NCI-H1092 treated with DMSO at 0.1 percent for 48 hours (cell line): ENCODE measurements at regions not wholly inside any gene's neighbourhood (a gene's known extent, or its start where the extent isn't known, plus 50 kb on each side); places are given as distances from the start of the nearest gene placed in this dataset.
"Not testable (repeated sequence)": the region's sequence is repeated elsewhere in the genome, so short reads cannot be mapped to it uniquely, and the experiment has no call there.

Source experiments
- DNase-seq: peaks from one replicate; lab custom pipeline; 2025; lab: John Stamatoyannopoulos, UW

DNA sequence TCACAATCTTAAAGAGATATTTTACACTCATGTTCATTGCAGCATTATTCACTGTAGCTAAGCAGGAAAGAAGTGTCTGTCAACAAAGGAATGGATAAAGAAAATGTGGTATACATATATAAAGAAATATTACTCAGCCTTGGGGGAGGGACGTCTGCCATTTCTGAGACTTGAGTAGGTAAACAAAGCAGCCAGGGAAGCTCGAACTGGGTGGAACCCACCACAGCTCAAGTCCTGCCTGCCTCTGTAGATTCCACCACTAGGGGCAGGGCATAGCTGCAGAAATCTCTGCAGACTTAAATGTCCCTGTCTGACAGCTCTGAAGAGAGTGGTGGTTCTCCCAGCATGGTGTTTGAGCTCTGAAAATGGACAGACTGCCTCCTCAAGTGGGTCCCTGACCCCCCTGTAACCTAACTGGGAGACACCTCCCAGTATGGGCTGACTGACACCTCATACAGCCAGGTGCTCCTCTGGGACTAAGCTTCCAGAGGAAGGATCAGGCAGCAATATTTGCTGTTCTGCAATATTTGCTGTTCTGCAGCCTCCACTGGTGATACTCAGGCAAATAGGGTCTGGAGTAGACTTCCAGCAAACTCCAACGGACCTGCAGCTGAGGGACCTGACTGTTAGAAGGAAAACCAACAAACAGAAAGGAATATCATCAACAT is 183.3 kb upstream of the SSTR4 start:
- DNase-seq: not testable (repeated sequence)

- no peak for DNase-seq
Observed at GRCh38 chr20:22861231-22861980, 173.7 kb upstream of the SSTR4 start.

GRCh38 chr20:22861990-22862389 is 173.1 kb upstream of the SSTR4 start:
- no peak for DNase-seq

DNA sequence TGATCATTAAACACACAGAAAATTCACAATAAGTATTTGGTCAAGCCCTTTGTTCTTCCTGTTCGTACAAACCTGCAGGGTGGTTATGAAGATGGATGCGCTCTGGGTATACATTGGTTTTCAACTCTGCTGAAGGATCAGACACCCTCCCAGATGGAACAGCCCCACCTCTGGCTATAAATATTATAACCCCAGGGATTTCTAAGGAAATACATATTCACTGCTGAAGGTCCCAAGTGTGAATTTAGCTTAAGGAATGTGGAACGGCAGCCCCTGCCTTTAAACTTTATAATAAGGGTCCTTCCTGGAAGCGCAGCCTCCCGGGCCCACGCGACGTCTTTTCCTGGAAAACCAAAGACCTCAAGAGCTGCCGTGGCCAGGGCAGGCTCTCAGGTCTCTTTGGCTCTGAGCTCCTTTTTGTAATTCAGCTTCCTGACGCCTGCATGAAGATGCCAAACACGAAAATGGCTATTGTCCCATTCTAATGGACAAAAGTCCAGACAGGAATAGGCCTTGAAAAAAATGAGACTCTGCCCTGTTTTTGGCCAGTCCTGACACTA is 172.4 kb upstream of the SSTR4 start:
- DNase-seq: no peak

DNA sequence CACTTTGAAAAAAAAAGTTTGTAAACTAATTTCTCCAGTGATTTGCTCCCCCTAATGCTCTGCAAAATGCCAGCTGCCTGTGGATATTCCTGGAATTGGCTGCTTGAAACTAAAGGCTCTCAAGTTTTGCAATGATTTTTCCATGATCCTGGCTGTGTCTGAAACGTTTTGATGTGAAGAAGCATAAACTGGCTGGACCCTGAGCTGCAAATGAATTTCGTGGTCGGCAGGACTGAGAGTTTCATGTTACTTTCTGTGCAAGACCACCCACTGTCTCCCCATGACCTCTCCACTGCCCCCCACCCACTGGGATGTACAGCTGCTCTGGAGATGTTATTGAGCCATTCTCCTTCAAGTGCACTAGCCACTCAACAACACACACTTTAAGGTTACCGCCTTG is 171.3 kb upstream of the SSTR4 start:
- DNase-seq: no peak

DNA sequence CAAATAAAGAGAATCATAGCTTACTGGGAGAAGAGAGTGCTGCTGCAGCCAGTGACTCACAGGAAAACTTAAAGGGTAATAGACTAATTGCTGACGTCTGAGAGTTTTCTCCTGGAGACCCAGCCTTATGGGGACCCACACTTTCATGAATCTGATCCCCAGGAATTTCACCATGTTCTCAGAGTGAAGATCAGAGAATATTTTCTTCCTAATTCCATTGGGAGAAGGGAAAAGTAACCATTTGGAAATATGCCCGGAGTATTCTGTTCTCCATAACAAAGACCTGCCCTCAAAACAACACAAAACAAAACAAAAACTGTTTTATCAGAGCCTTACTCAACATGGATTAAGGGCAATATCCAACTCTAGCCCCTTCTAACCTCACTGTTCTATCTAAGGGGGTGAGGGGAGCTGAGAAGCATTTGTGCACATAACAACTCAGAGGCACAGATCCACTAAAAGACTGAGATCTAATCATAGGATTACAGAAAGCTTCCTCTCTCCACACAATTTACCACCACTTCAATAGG is 168.2 kb upstream of the SSTR4 start:
- DNase-seq: no peak

DNA sequence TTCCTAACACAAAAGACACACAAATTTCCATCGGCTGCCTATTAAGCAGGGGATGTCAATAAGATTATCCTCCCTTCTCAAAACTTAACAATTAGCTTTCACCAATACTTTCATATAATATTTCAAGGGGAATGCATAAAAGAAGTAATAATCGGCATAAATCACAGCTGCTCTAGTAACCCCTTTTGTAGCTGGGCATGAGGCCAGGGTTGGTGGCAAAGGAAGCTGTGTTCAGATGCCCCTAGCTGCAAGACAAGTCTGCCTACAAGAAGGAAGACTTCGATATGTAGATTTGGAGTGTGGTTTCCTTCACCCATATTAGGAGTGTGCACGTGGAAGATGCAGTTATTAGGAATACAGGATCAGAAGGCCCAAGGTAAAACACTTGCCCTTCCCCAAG is 156.9 kb upstream of the SSTR4 start:
- DNase-seq: no peak

DNA sequence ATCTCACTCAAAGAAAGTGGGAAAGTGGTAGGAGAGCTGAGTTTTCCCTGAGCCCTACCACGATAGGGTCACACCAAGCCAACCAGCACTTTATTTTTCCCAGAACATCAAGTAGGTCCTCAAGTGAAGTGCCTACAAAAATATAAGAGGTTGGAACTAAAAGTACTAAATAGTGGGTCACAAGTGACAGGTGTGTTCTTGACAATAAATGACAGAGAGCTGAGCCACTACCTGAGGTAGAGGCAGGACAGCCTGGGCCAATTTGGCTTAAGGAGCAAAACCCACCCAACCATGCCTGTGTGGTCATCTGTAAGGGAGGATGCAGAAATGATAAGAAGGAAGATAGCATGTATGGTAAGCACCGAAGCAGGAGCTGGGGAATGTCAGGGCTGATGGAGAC is 154.8 kb upstream of the SSTR4 start:
- DNase-seq: no peak

- no peak for DNase-seq
Observed at GRCh38 chr20:22887796-22888195, 147.3 kb upstream of the SSTR4 start.

DNA sequence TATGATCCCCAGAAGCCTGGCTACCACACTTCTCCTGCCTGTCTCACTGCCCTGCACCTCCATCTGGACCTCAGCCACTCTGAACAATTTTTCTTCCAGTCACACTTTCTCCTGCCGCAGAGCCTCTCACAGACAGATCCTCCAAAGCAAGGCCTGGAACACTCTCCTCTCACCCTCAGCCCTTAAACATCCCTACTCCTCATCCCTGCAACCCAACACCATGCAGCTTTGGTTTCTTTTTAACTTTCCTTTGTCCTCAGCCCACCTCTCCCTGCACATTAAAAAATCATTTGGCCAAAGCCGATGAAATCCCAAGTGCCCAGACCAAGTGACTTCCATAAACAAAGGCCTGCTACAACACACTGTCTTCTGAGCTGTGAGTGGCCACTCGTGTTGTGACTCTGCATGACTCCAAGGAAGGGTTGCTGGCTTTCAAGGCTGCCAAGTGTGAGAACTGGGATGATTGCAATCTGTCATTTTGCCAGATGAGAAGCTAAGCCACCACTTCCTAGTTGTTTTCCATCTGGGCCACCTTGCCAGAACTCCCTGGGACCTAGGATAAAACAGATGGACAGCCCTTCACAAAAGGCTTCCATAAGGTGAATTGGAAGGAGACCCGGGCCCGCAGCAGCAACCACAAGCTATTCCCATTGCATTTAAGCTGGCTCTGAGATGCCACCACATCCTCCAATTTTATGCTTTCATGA is 144.4 kb upstream of the SSTR4 start:
- no peak for DNase-seq

DNA sequence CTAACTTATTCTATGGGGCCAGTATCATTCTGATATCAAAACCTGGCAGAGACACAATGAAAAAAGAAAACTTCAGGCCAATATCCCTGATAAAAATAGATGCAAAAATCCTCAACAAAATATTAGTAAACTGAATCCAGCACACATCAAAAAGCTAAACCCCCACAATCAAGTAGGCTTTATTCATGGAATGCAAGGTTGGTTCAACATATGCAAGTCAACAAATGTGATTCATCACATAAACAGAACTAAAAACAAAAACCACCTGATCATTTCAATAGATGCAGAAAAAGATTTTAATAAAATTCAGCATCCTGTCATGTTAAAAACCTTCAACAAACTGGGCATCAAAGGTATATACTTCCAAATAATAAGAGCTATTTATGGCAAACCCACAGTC is 133.9 kb upstream of the SSTR4 start:
- no peak for DNase-seq

DNA sequence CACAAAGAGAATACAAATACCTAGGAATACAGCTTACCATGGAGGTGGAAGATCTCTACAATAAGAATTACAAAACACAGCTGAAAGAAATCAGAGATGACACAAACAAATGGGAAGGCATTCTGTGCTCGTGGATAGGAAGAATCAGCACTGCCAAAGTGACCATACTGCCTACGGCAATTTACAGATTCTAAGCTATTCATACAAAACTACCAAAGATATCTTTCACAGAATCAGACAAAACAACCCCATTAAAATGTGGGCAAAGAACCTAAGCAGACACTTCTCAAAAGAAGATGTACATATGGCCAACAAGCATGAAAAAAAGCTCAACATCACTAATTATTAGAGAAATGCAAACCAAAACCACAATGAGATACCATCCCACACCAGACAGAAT is 133.2 kb upstream of the SSTR4 start:
- no peak for DNase-seq

- no peak for DNase-seq
Observed at GRCh38 chr20:22904386-22904785, 130.7 kb upstream of the SSTR4 start.

GRCh38 chr20:22904905-22905304 is 130.2 kb upstream of the SSTR4 start:
- DNase-seq: no peak

DNA sequence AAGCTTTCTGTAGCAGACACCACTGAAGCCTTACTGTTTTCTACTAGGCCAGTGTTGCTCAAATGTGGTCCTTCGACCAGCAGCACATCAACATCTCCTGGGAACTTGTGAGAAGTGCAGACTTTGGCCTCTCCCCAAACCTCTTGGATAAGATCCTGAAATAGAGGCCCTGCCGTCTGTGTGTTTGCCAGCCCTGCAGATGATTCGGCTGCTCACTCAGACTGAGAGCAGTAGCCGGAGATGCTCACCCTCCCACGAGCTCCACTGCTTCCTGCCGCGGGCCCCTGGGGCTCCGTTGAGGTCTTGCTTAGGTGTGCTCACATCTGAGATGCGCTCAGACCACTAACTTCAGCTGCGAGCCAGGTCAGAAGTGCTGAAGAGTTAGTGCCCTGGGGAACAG is 129.5 kb upstream of the SSTR4 start:
- no peak for DNase-seq

DNA sequence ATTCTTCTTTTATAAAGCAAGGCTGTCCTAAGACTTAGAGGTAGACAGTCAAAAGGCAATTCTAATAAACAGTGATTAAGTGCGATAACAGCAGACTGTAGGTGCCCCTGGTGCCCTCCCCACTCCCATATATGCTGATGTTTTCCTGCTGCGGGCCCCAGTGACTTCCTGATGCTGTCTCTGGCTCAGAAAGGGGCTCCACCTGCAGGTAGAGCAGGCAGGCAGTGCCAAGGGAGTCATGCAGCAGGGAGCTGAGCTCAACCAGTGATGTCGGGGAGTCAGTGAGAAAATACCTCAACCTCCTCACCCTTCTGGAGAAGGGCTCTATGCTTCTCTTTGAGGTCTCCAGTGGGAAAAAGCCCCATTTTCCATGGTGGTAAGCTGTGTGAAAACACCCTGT is 126.7 kb upstream of the SSTR4 start:
- no peak for DNase-seq

- DNase-seq: no peak
Observed at GRCh38 chr20:22908944-22909343, 126.2 kb upstream of the SSTR4 start.

DNA sequence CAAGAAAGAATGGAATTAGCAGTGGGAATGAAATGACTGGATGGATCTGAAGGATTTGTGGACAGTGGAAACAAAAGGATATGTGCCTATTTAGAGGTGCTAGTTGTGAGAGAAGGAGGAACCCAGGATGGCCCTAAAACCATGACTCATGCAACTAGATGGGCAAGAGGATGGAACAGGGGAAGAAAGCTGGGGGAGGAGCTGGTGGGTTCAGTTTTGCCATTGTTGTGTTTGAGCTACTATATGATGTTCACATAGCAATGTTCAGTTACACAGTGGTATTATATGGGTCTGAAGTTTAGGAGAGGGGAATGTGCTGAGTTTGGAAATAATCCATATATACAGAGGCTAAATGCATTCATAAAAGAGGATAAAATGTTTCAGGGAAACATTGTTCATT is 125.7 kb upstream of the SSTR4 start:
- no peak for DNase-seq

- DNase-seq: no peak
Observed at GRCh38 chr20:22910287-22910852, 124.7 kb upstream of the SSTR4 start.

- no peak for DNase-seq
Observed at GRCh38 chr20:22914291-22914690, 120.8 kb upstream of the SSTR4 start.

DNA sequence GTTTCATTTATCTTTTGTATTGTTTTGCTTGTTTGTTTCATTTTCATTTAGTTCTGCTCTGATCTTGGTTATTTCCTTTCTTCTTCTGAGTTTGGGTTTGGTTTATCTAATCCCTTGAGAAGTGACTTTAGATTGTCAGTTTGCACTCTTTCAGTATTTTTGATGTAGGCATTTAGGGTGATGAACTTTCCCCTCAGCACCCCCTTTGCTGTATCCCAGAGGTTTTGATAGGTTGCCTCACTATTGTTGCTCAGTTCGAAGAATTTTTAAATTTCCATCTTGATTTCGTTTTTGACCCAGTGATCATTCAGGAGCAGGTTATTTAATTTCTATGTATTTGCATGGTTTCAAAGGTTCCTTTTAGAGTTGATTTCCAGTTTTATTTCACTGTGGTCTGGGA is 119.6 kb upstream of the SSTR4 start:
- no peak for DNase-seq
